Caco-2 (cell line): ENCODE measurements at regions not wholly inside any gene's neighbourhood (a gene's known extent, or its start where the extent isn't known, plus 50 kb on each side); places are given as distances from the start of the nearest gene placed in this dataset.

ENCODE experiments used
- BruUV-seq: library from RNA; stranded (reverse); fragments of 400-500 nt; replicated peaks from 2 replicates; lab custom pipeline; 2021; lab: Mats Ljungman, UMichigan
- CTCF ChIA-PET: fragments of 300-600 bp; sonication (Branson Sonifier 250); formaldehyde crosslinking; loops from one replicate; lab custom pipeline; 2022; ENCODE audit warnings: antibody characterized with exemption; lab: Charles Lee
- POLR2A ChIA-PET: fragments of 300-600 bp; sonication (Branson Sonifier 250); formaldehyde crosslinking; loops from one replicate; lab custom pipeline; 2022; ENCODE audit warnings: antibody characterized with exemption; lab: Charles Lee
- DNase-seq, 2 experiments: peaks; one replicate each; pipeline versions ENCODE4 v3.0.0 to v3.0.0-alpha.2; 2020 to 2022
- H3K27me3 ChIP-seq: replicated peaks from 2 replicates; pipeline ENCODE4 v1.6.0; 2011; ENCODE audit warnings: low read length; ENCODE audit not compliant: control insufficient read depth, insufficient read depth
- H3K36me3 ChIP-seq: 2 replicates; pipeline ENCODE4 v1.5.1; 2011; ENCODE audit warnings: low read length; ENCODE audit not compliant: control insufficient read depth, insufficient read depth
- H3K4me1 ChIP-seq: fragments of 250-450 bp; sonication (Bioruptor Pico); 2 replicates; pipeline ENCODE4 v1.5.1; 2020; ENCODE audit warnings: mild to moderate bottlenecking
- H3K4me3 ChIP-seq: 2 replicates; pipeline ENCODE4 v1.5.1; 2011; ENCODE audit warnings: low read depth, mild to moderate bottlenecking, control low read depth, low read length
- H3K9me3 ChIP-seq: fragments of 250-450 bp; sonication (Bioruptor Pico); 2 replicates; pipeline ENCODE4 v1.5.1; 2020; ENCODE audit warnings: mild to moderate bottlenecking, moderate library complexity
- H3K27ac Mint-ChIP-seq: one replicate; pipeline ENCODE4 v1.8.0; 2022; ENCODE audit warnings: mixed read lengths; ENCODE audit not compliant: unreplicated experiment
- H3K27me3 Mint-ChIP-seq: one replicate; pipeline ENCODE4 v1.8.0; 2022; ENCODE audit warnings: mixed read lengths; ENCODE audit not compliant: insufficient read depth, unreplicated experiment
- H3K36me3 Mint-ChIP-seq: one replicate; pipeline ENCODE4 v1.8.0; 2022; ENCODE audit warnings: mild to moderate bottlenecking, mixed read lengths; ENCODE audit not compliant: insufficient read depth, unreplicated experiment
- H3K4me1 Mint-ChIP-seq: one replicate; pipeline ENCODE4 v1.8.0; 2022; ENCODE audit warnings: low read depth, mixed read lengths; ENCODE audit not compliant: unreplicated experiment
- H3K4me3 Mint-ChIP-seq: one replicate; pipeline ENCODE4 v1.8.0; 2022; ENCODE audit warnings: mild to moderate bottlenecking, moderate library complexity, mixed read lengths; ENCODE audit not compliant: unreplicated experiment
- H3K9me3 Mint-ChIP-seq: one replicate; pipeline ENCODE4 v1.8.0; 2022; ENCODE audit warnings: mixed read lengths; ENCODE audit not compliant: unreplicated experiment
- CTCF ChIP-seq, 2 experiments: fragments of 200-600 bp in 1 of 2; IDR thresholded peaks; 1 replicate in 1 of 2; 2 replicates in 1 of 2; pipeline versions ENCODE4 v1.5.1 to v1.8.0; 2011 to 2022; ENCODE audit warnings: antibody characterized with exemption in 1 of 2, control low read depth in 1 of 2, inconsistent platforms in 1 of 2, low read depth in 1 of 2, low read length in 1 of 2, mild to moderate bottlenecking in 1 of 2, moderate library complexity in 1 of 2; ENCODE audit not compliant: insufficient read depth in 1 of 2, severe bottlenecking in 1 of 2, unreplicated experiment in 1 of 2
- intact Hi-C: fragments of 100-400 bp; cut with micrococcal nuclease; formaldehyde crosslinking; loops from one replicate; pipeline ENCODE4 v1.10.0; 2022; ENCODE audit not compliant: unreplicated experiment

GRCh38 chr2:67272195-67272594 is 124.9 kb upstream of the ETAA1 start:
- Histone ChIP-seq H3K4me1 (no peaks in the 10 kb centered on the region), H3K36me3 (no peaks in the 10 kb centered on the region), H3K27me3 (no peaks in the 10 kb centered on the region), H3K4me3 (no peak overlapping the region), H3K9me3 (no peaks in the 10 kb centered on the region)
- no peak for TF ChIP-seq CTCF (IDR thresholded peaks at IDR 0.05; ENCODE audit: insufficient read depth in 1 of 2, low read depth in 1 of 2, low read length in 1 of 2, severe bottlenecking in 1 of 2, unreplicated experiment in 1 of 2)
- intact Hi-C loops = no loop called here
- no TSS peak for BruUV-seq
- Mint-ChIP-seq H3K4me3 (no peak overlapping the region), H3K36me3 (no peaks in the 10 kb centered on the region), H3K27ac (no peak overlapping the region), H3K4me1 (no peaks in the 10 kb centered on the region), H3K9me3 (no peaks in the 10 kb centered on the region), H3K27me3 (peaks cover 3% of the 10 kb centered on the region)
- POLR2A ChIA-PET = no interaction called here
- CTCF ChIA-PET = no interaction called here
- no peak for DNase-seq

DNA sequence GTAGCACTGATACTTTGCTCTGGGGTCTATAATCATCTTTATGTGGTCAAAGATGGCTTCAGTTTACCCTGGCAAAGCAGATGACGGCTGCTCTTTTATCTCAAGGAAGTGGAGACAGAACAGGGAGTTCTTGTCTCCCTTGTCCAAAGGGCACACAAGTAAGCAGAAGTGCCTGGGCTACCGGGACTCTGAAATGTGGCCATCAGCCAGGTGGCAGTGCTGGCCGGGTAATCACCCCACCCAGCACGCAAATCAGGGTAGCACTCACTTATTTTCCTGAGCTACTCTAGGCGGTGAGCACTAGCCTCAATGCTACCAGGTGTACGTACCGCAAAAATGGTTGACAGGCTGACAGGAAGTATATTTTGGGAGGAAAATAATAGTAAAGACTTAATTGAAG is 119.7 kb upstream of the ETAA1 start:
- no peaks in the 10 kb centered on the region for H3K4me1 ChIP-seq
- BruUV-seq = no TSS peak
- H3K27ac Mint-ChIP-seq = no peak overlapping the region
- H3K9me3 ChIP-seq = no peaks in the 10 kb centered on the region
- no peaks in the 10 kb centered on the region for H3K36me3 ChIP-seq
- no peak overlapping the region for H3K4me3 ChIP-seq
- peak; percentile 20 to 35 for DNase-seq
- peaks cover 3% of the 10 kb centered on the region for H3K27me3 Mint-ChIP-seq
- no peaks in the 10 kb centered on the region for H3K36me3 Mint-ChIP-seq
- H3K4me3 Mint-ChIP-seq = no peak overlapping the region
- intact Hi-C loops = loop anchor here (1.0 kb wide), 2 partner anchors 45 to 199 kb away; no protein-coding TSS in a partner anchor
- ChIA-PET POLR2A (no interaction called here), CTCF (no interaction called here)
- TF ChIP-seq CTCF (IDR thresholded peaks at IDR 0.05; ENCODE audit: insufficient read depth in 1 of 2, low read depth in 1 of 2, low read length in 1 of 2, severe bottlenecking in 1 of 2, unreplicated experiment in 1 of 2) = peak in 1 of 2 experiments; percentile 25
- H3K27me3 ChIP-seq = no peaks in the 10 kb centered on the region
- no peaks in the 10 kb centered on the region for H3K9me3 Mint-ChIP-seq
- no peaks in the 10 kb centered on the region for H3K4me1 Mint-ChIP-seq

- Histone ChIP-seq H3K4me1 (no peaks in the 10 kb centered on the region), H3K9me3 (no peaks in the 10 kb centered on the region), H3K36me3 (no peaks in the 10 kb centered on the region), H3K27me3 (no peaks in the 10 kb centered on the region), H3K4me3 (no peak overlapping the region)
- Mint-ChIP-seq H3K27ac (no peak overlapping the region), H3K4me1 (no peaks in the 10 kb centered on the region), H3K27me3 (no peaks in the 10 kb centered on the region), H3K36me3 (no peaks in the 10 kb centered on the region), H3K9me3 (no peaks in the 10 kb centered on the region), H3K4me3 (no peak overlapping the region)
- BruUV-seq = no TSS peak
- POLR2A ChIA-PET = no interaction called here
- CTCF ChIA-PET = no interaction called here
- intact Hi-C loops = no loop called here
- no peak for DNase-seq
- TF ChIP-seq CTCF (IDR thresholded peaks at IDR 0.05; ENCODE audit: insufficient read depth in 1 of 2, low read depth in 1 of 2, low read length in 1 of 2, severe bottlenecking in 1 of 2, unreplicated experiment in 1 of 2) = no peak
These were observed 116.0 kb upstream of the ETAA1 start for GRCh38 chr2:67281101-67281500.
